ENCODE measurements at regions not wholly inside any gene's neighbourhood (a gene's known extent, or its start where the extent isn't known, plus 50 kb on each side); places are given as distances from the start of the nearest gene placed in this dataset.

DNA sequence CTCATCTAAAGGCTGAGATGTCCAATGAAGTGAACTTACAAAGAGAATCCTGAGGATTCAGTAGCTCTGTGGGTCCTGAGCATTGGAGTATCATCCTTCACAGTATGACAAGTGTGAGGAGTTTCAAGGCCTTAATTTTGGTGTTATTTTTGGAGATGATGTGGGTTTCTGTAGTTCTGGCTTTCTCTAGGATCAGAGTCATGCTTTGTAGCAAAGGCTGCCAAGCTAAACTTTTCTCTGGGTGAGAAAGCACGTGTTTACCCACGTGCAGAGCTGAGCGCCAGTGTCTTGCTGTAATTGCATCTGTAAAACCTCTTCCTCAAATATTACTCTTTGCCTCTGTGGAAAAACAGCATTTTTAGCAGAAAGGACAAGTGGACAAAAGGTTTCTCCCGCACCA, 387.8 kb upstream of the LYPLAL1 start:
- no peak for TF ChIP-seq CTCF (IDR thresholded peaks at IDR 0.05)
- Mint-ChIP-seq H3K27ac (ENCODE audit: unreplicated experiment) (peak overlapping the region; percentile 80), H3K27me3 (ENCODE audit: low read depth) (no peaks in the 10 kb centered on the region), H3K4me3 (ENCODE audit: unreplicated experiment) (peak overlapping the region; percentile 5), H3K36me3 (ENCODE audit: low read depth) (peaks cover 5% of the 10 kb centered on the region), H3K4me1 (ENCODE audit: low read depth) (peaks cover 16% of the 10 kb centered on the region), H3K9me3 (ENCODE audit: low read depth) (peaks cover 15% of the 10 kb centered on the region)
- DNase-seq (ENCODE audit: low spot score) = no peak

DNA sequence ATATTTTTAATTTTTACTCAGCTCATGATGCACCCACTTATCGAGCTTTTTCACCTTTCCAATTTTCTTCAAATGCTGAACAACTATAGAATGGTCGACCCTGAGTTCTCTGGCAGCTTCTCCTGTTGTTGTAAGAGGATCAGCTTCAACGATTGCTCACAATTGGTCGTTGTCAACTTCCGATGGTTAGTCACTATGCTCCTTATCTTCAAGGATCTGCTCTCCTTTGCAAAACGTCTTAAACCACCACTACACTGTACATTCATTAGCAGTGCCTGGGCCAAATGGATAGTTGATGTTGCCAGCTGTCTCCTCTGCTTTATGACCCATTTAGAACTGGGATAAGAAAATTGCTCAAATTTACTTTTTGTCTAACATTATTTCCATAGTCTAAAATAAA, 385.9 kb upstream of the LYPLAL1 start:
- Mint-ChIP-seq H3K27ac (ENCODE audit: unreplicated experiment) (no peak overlapping the region), H3K9me3 (ENCODE audit: low read depth) (peaks cover 17% of the 10 kb centered on the region), H3K27me3 (ENCODE audit: low read depth) (no peaks in the 10 kb centered on the region), H3K4me3 (ENCODE audit: unreplicated experiment) (no peak overlapping the region), H3K4me1 (ENCODE audit: low read depth) (peaks cover 16% of the 10 kb centered on the region), H3K36me3 (ENCODE audit: low read depth) (peaks cover 2% of the 10 kb centered on the region)
- no peak for DNase-seq (ENCODE audit: low spot score)
- TF ChIP-seq CTCF (IDR thresholded peaks at IDR 0.05) = no peak

DNA sequence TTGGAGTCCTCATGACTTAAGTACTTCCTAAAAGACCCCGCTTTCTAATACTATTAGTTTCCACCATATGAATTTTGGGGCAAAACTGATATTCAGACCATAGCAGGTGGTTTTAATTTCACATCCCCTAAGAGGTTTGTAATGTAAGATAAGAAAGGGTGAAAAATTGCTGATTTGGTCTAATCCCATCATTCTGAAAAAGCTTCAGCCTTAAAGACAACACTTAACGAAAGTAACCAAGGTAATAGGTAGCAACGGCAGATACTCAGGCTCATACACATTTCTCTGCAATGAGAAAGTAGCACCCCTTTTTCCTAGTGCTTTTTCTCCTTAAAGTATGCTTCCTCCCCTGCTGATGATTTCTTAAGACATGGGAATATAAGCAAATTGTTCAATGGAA, 376.9 kb upstream of the LYPLAL1 start:
- no peaks in the 10 kb centered on the region for H3K27me3 Mint-ChIP-seq (ENCODE audit: low read depth)
- TF ChIP-seq CTCF (IDR thresholded peaks at IDR 0.05) = no peak
- no peaks in the 10 kb centered on the region for H3K4me1 Mint-ChIP-seq (ENCODE audit: low read depth)
- H3K4me3 Mint-ChIP-seq (ENCODE audit: unreplicated experiment) = no peak overlapping the region
- peaks cover 3% of the 10 kb centered on the region for H3K9me3 Mint-ChIP-seq (ENCODE audit: low read depth)
- H3K36me3 Mint-ChIP-seq (ENCODE audit: low read depth) = no peaks in the 10 kb centered on the region
- no peak for DNase-seq (ENCODE audit: low spot score)
- H3K27ac Mint-ChIP-seq (ENCODE audit: unreplicated experiment) = no peak overlapping the region

- H3K27ac Mint-ChIP-seq (ENCODE audit: unreplicated experiment) = no peak overlapping the region
- H3K4me3 Mint-ChIP-seq (ENCODE audit: unreplicated experiment) = no peak overlapping the region
- H3K9me3 Mint-ChIP-seq (ENCODE audit: low read depth) = peaks cover 14% of the 10 kb centered on the region
- DNase-seq (ENCODE audit: low spot score) = no peak
- TF ChIP-seq CTCF (IDR thresholded peaks at IDR 0.05) = no peak
- peaks cover 4% of the 10 kb centered on the region for H3K36me3 Mint-ChIP-seq (ENCODE audit: low read depth)
- no peaks in the 10 kb centered on the region for H3K27me3 Mint-ChIP-seq (ENCODE audit: low read depth)
- peaks cover 12% of the 10 kb centered on the region for H3K4me1 Mint-ChIP-seq (ENCODE audit: low read depth)
Observed at GRCh38 chr1:218802799-218803198, 370.9 kb upstream of the LYPLAL1 start.

DNA sequence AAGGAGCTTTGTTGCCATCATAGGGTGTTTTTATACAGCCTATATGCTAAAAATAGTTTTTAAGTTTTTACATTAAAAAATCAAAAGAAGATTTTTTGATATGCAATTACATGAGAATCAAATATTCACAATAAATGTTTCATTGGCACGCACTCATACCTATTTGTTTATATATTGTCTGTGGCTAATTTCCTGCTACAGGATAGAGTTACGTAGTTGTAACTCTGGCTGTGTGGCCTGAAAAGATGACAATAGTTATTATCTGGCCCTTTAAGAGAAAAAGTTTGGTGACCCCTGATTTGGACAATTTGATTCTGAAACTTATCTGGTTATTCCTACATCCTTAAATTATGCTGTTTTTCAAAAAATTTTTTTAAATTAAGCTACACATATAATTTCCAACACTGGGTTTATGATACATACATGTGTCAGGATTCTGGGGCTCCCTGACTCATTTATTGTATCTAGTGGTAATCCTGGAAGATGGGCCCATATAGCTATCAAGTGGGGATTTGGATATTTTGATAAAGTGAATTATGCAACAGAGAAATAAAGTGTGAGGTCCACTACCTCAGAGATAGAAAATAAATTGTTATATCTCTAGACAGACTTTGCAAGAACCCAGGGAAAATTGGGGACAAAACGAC, 370.2 kb upstream of the LYPLAL1 start:
- Mint-ChIP-seq H3K4me3 (ENCODE audit: unreplicated experiment) (no peak overlapping the region), H3K36me3 (ENCODE audit: low read depth) (peaks cover 4% of the 10 kb centered on the region), H3K27ac (ENCODE audit: unreplicated experiment) (no peak overlapping the region), H3K27me3 (ENCODE audit: low read depth) (no peaks in the 10 kb centered on the region), H3K9me3 (ENCODE audit: low read depth) (peaks cover 14% of the 10 kb centered on the region), H3K4me1 (ENCODE audit: low read depth) (peaks cover 12% of the 10 kb centered on the region)
- no peak for DNase-seq (ENCODE audit: low spot score)
- TF ChIP-seq CTCF (IDR thresholded peaks at IDR 0.05) = no peak

All from chondrocyte (in vitro differentiated cells).